Spleen (tissue), 11 donors: ENCODE measurements at regions not wholly inside any gene's neighbourhood (a gene's known extent, or its start where the extent isn't known, plus 50 kb on each side); places are given as distances from the start of the nearest gene placed in this dataset.
A peak's percentile ranks its signal among the peaks of the same experiment; 100 is the strongest.

Source experiments
- DNase-seq: peaks from one replicate; pipeline ENCODE4 v3.0.0-alpha.2; 2020
- H3K27ac ChIP-seq, 8 donors: fragments of 200-600 bp; sonication (generic) in 7 of 8; 1 replicate in 4 of 8; 2 replicates in 4 of 8; pipeline versions ENCODE4 v1.5.0 to v1.8.0; 2016 to 2021; ENCODE audit warnings: inconsistent platforms in 4 of 8, mild to moderate bottlenecking in 4 of 8, moderate library complexity in 1 of 8
- H3K27me3 ChIP-seq, 7 donors: fragments of 200-600 bp; sonication (generic) in 6 of 7; replicated peaks in 1 of 7; 1 replicate in 4 of 7; 2 replicates in 3 of 7; pipeline versions ENCODE4 v1.5.0 to v1.8.0; 2016 to 2021; ENCODE audit warnings: inconsistent platforms in 3 of 7, mild to moderate bottlenecking in 1 of 7
- H3K36me3 ChIP-seq, 6 donors: fragments of 200-600 bp; sonication (generic) in 5 of 6; 1 replicate in 4 of 6; 2 replicates in 2 of 6; pipeline versions ENCODE4 v1.5.0 to v1.8.0; 2016 to 2021; ENCODE audit warnings: inconsistent platforms in 2 of 6
- H3K4me1 ChIP-seq, 6 donors: fragments of 200-600 bp; sonication (generic) in 5 of 6; 1 replicate in 3 of 6; 2 replicates in 3 of 6; pipeline versions ENCODE4 v1.5.0 to v1.8.0; 2016 to 2021; ENCODE audit warnings: inconsistent platforms in 3 of 6
- H3K4me3 ChIP-seq, 8 donors: fragments of 200-600 bp; sonication (generic) in 7 of 8; 1 replicate in 4 of 8; 2 replicates in 4 of 8; pipeline versions ENCODE4 v1.5.0 to v1.8.0; 2016 to 2021; ENCODE audit warnings: inconsistent platforms in 4 of 8, mild to moderate bottlenecking in 4 of 8, moderate library complexity in 2 of 8
- H3K9me3 ChIP-seq, 8 donors: fragments of 200-600 bp; sonication (generic) in 7 of 8; 1 replicate in 4 of 8; 2 replicates in 4 of 8; pipeline versions ENCODE4 v1.5.0 to v1.8.0; 2016 to 2021; ENCODE audit warnings: inconsistent platforms in 4 of 8
- CTCF ChIP-seq, 11 experiments: fragments of 200-600 bp in 7 of 11; fragments of 450-650 bp in 4 of 11; sonication (generic) in 4 of 11; IDR thresholded peaks in 8 of 11; conservative IDR thresholded peaks in 3 of 11; 1 replicate in 7 of 11; 2 replicates in 4 of 11; pipeline versions ENCODE4 v1.4.0 to v1.8.0; 2016 to 2021; ENCODE audit warnings: antibody characterized with exemption in 11 of 11, inconsistent platforms in 4 of 11, mild to moderate bottlenecking in 1 of 11
- POLR2A ChIP-seq, 3 donors: fragments of 450-650 bp; IDR thresholded peaks; one replicate each; pipeline ENCODE4 v1.5.1; 2017; ENCODE audit warnings: antibody characterized with exemption in 3 of 3, mild to moderate bottlenecking in 1 of 3
- POLR2AphosphoS5 ChIP-seq, 3 donors: sonication (generic); formaldehyde crosslinking; IDR thresholded peaks; one replicate each; pipeline ENCODE4 v1.5.1; 2017; ENCODE audit warnings: antibody characterized with exemption in 3 of 3
- WGBS, 5 donors: extraction: QIAGEN DNeasy Blood & Tissue Kit in 3 of 5; methylation state at CpG; one replicate each; pipeline versions ENCODE4 v1.1.5 to v1.1.7; 2013 to 2018; 5-methylcytosine and 5-hydroxymethylcytosine counted together
- intact Hi-C: fragments of 100-400 bp; cut with DNase I; formaldehyde crosslinking; loops from one replicate; pipeline ENCODE4 v1.15.0; 2023; ENCODE audit warnings: low total_unique reads
- donor health status: healthy with polysubstance abuse.
- donor health status: DM: no; HTN: no; CAD: no; lungs with moderate emphysema.
- donor health status: DM: no; HTN: no; CAD: no.
- donor health status: Bipolar disorder and iron deficiency.
- donor health status: healthy.
- donor health status: DM: no; HTN: no; CAD: no.
- donor health status: DM: yes; HTN: yes; CAD: no.

- no peak for TF ChIP-seq CTCF (IDR thresholded peaks at IDR 0.05 in 8 of 11, conservative IDR thresholded peaks at IDR 0.05 in 3 of 11)
- no peak for TF ChIP-seq POLR2A (IDR thresholded peaks at IDR 0.05)
- no peak for TF ChIP-seq POLR2AphosphoS5 (IDR thresholded peaks at IDR 0.05)
- Histone ChIP-seq H3K36me3 (no peaks in the 10 kb centered on the region), H3K4me1 (peaks cover 0 to 36% (median 27%) of the 10 kb centered on the region in 6 donors), H3K4me3 (no peak overlapping the region), H3K27me3 (peaks cover 0 to 48% (median 0%) of the 10 kb centered on the region in 7 donors), H3K27ac (no peak overlapping the region), H3K9me3 (no peaks in the 10 kb centered on the region)
- WGBS, 5 donors: 70 to 85% (median 77%) methylated on average over 6 of the region's 6 CpGs
- intact Hi-C loops: no loop called here
- peak; percentile 12 for DNase-seq
These were observed 104.2 kb upstream of the TARDBP start for GRCh38 chr1:10908266-10908665.

GRCh38 chr1:10909697-10910680, 102.5 kb upstream of the TARDBP start:
- H3K4me3 ChIP-seq: no peak overlapping the region
- intact Hi-C loops: no loop called here
- H3K27me3 ChIP-seq: peaks cover 0 to 33% (median 0%) of the 10 kb centered on the region in 7 donors
- TF ChIP-seq POLR2A (IDR thresholded peaks at IDR 0.05) (no peak), CTCF (IDR thresholded peaks at IDR 0.05 in 8 of 11, conservative IDR thresholded peaks at IDR 0.05 in 3 of 11) (peak in 9 of 11 experiments; percentile 26 to 77 (median 64))
- WGBS, 5 donors: 39 to 58% (median 51%) methylated on average over 12 to 22 of the region's 22 CpGs
- peaks cover 0 to 19% (median 14%) of the 10 kb centered on the region in 6 donors for H3K4me1 ChIP-seq
- peak; percentile 88 for DNase-seq
- H3K9me3 ChIP-seq: no peaks in the 10 kb centered on the region
- no peak overlapping the region for H3K27ac ChIP-seq
- no peaks in the 10 kb centered on the region for H3K36me3 ChIP-seq

GRCh38 chr1:10910681-10911489, 101.6 kb upstream of the TARDBP start:
- H3K36me3 ChIP-seq: no peaks in the 10 kb centered on the region
- no peak for TF ChIP-seq CTCF (IDR thresholded peaks at IDR 0.05 in 8 of 11, conservative IDR thresholded peaks at IDR 0.05 in 3 of 11)
- TF ChIP-seq POLR2AphosphoS5 (IDR thresholded peaks at IDR 0.05): no peak
- no peak for TF ChIP-seq POLR2A (IDR thresholded peaks at IDR 0.05)
- peaks cover 0 to 10% (median 6%) of the 10 kb centered on the region in 6 donors for H3K4me1 ChIP-seq
- DNase-seq: peak; percentile 50
- H3K27ac ChIP-seq: no peak overlapping the region
- intact Hi-C loops: no loop called here
- H3K9me3 ChIP-seq: no peaks in the 10 kb centered on the region
- 79 to 88% (median 85%) methylated on average over 12 to 13 of the region's 13 CpGs for WGBS, 5 donors
- H3K27me3 ChIP-seq: peaks cover 0 to 29% (median 0%) of the 10 kb centered on the region in 7 donors
- H3K4me3 ChIP-seq: no peak overlapping the region
